Astrocyte (in vitro differentiated cells and primary cell): ENCODE measurements at regions not wholly inside any gene's neighbourhood (a gene's known extent, or its start where the extent isn't known, plus 50 kb on each side); places are given as distances from the start of the nearest gene placed in this dataset.

Source experiments
- CTCF ChIP-seq: IDR thresholded peaks from 2 replicates; pipeline ENCODE4 v1.5.1; 2011; ENCODE audit warnings: low read depth, mild to moderate bottlenecking, inconsistent platforms, low read length, moderate library complexity; ENCODE audit not compliant: insufficient read depth
- EZH2 ChIP-seq: IDR thresholded peaks from 2 replicates; pipeline ENCODE4 v1.6.1; 2012; ENCODE audit warnings: mild to moderate bottlenecking, low read length, inconsistent platforms; ENCODE audit not compliant: insufficient read depth

- TF ChIP-seq CTCF (no peak), EZH2 (no peak)
Observed at GRCh38 chr10:107924458-107924857, 760.0 kb upstream of the SORCS1 start.
